Neuronal stem cell (in vitro differentiated cells): ENCODE measurements at regions not wholly inside any gene's neighbourhood (a gene's known extent, or its start where the extent isn't known, plus 50 kb on each side); places are given as distances from the start of the nearest gene placed in this dataset.

Source experiments
- DNase-seq: peaks from one replicate; pipeline ENCODE4 v3.0.0-alpha.2; 2013; ENCODE audit warnings: low spot score
- H2AFZ ChIP-seq: one replicate; pipeline ENCODE4 v1.6.1; 2013; ENCODE audit warnings: mild to moderate bottlenecking, low read length, inconsistent platforms
- H2AK5ac ChIP-seq: 2 replicates; pipeline ENCODE4 v1.6.1; 2013; ENCODE audit warnings: low read depth, mild to moderate bottlenecking, inconsistent platforms, low read length, moderate library complexity, mixed read lengths
- H2BK120ac ChIP-seq: 2 replicates; pipeline ENCODE4 v1.6.1; 2013; ENCODE audit warnings: low read depth, mild to moderate bottlenecking, inconsistent platforms, low read length, moderate library complexity, mixed read lengths
- H2BK12ac ChIP-seq: one replicate; pipeline ENCODE4 v1.6.1; 2013; ENCODE audit warnings: low read length, inconsistent platforms
- H2BK15ac ChIP-seq: 2 replicates; pipeline ENCODE4 v1.6.1; 2013; ENCODE audit warnings: mild to moderate bottlenecking, low read length, inconsistent platforms, mixed read lengths
- H2BK5ac ChIP-seq: one replicate; pipeline ENCODE4 v1.6.1; 2013; ENCODE audit warnings: inconsistent platforms, mild to moderate bottlenecking, low read length, moderate library complexity
- H3K14ac ChIP-seq: one replicate; pipeline ENCODE4 v1.6.1; 2013; ENCODE audit warnings: low read length, inconsistent platforms
- H3K18ac ChIP-seq: 2 replicates; pipeline ENCODE4 v1.6.1; 2013; ENCODE audit warnings: low read length, inconsistent platforms
- H3K23ac ChIP-seq: 2 replicates; pipeline ENCODE4 v1.6.1; 2013; ENCODE audit warnings: low read depth, mild to moderate bottlenecking, mixed read lengths, low read length, inconsistent platforms; ENCODE audit not compliant: poor library complexity
- H3K27ac ChIP-seq: replicated peaks from 3 replicates; pipeline ENCODE4 v1.5.1; 2013; ENCODE audit warnings: low read length, inconsistent platforms
- H3K27me3 ChIP-seq, 3 experiments: 2 replicates each; pipeline ENCODE4 v1.6.1; 2013; ENCODE audit warnings: low read length in 3 of 3, mild to moderate bottlenecking in 2 of 3, inconsistent platforms in 1 of 3, low read depth in 1 of 3, mixed read lengths in 1 of 3, moderate library complexity in 1 of 3; ENCODE audit not compliant: control insufficient read depth in 3 of 3, insufficient read depth in 3 of 3
- H3K36me3 ChIP-seq, 2 donors: replicated peaks in 1 of 2; 2 replicates each; pipeline ENCODE4 v1.6.1; 2013; ENCODE audit warnings: low read length in 2 of 2; ENCODE audit not compliant: control insufficient read depth in 2 of 2, insufficient read depth in 2 of 2
- H3K4ac ChIP-seq: 2 replicates; pipeline ENCODE4 v1.6.1; 2013; ENCODE audit warnings: inconsistent platforms, mild to moderate bottlenecking, low read length, moderate library complexity
- H3K4me1 ChIP-seq, 2 donors: 1 replicate in 1 of 2; 2 replicates in 1 of 2; pipeline ENCODE4 v1.6.1; 2013; ENCODE audit warnings: low read length in 2 of 2, low read depth in 1 of 2; ENCODE audit not compliant: control insufficient read depth in 2 of 2, insufficient read depth in 1 of 2
- H3K4me2 ChIP-seq: one replicate; pipeline ENCODE4 v1.6.1; 2013; ENCODE audit warnings: mild to moderate bottlenecking, low read length, inconsistent platforms; ENCODE audit not compliant: insufficient read depth, poor library complexity, severe bottlenecking
- H3K4me3 ChIP-seq, 2 donors: 2 replicates each; pipeline ENCODE4 v1.5.1; 2013; ENCODE audit warnings: low read length in 2 of 2, mild to moderate bottlenecking in 2 of 2, inconsistent platforms in 1 of 2, moderate library complexity in 1 of 2
- H3K79me1 ChIP-seq: one replicate; pipeline ENCODE4 v1.6.1; 2013; ENCODE audit warnings: low read depth, mild to moderate bottlenecking, inconsistent platforms, low read length, moderate library complexity
- H3K9ac ChIP-seq: one replicate; pipeline ENCODE4 v1.6.1; 2013; ENCODE audit warnings: mild to moderate bottlenecking, low read depth, low read length, inconsistent platforms; ENCODE audit not compliant: poor library complexity
- H3K9me3 ChIP-seq, 2 donors: replicated peaks in 1 of 2; 2 replicates each; pipeline versions ENCODE3 to v1.6.1; 2013; ENCODE audit warnings: low read length in 2 of 2, mild to moderate bottlenecking in 2 of 2, inconsistent platforms in 1 of 2, low read depth in 1 of 2, mixed read lengths in 1 of 2, moderate library complexity in 1 of 2; ENCODE audit not compliant: control insufficient read depth in 2 of 2, insufficient read depth in 1 of 2
- H4K8ac ChIP-seq: one replicate; pipeline ENCODE4 v1.6.1; 2013; ENCODE audit warnings: low read depth, mild to moderate bottlenecking, inconsistent platforms, low read length, moderate library complexity
- H4K91ac ChIP-seq: one replicate; pipeline ENCODE4 v1.6.1; 2013; ENCODE audit warnings: low read length, low read depth, mild to moderate bottlenecking, inconsistent platforms; ENCODE audit not compliant: poor library complexity
- WGBS, 2 donors: extraction: QIAGEN DNeasy Blood & Tissue Kit; methylation state at CpG; one replicate each; pipeline ENCODE4 v1.1.7; 2013; ENCODE audit warnings: missing lambda C conversion rate in 2 of 2, mixed read lengths in 1 of 2; ENCODE audit not compliant: insufficient read length in 2 of 2, insufficient replicate concordance in 1 of 2; ENCODE audit errors: extremely low coverage in 2 of 2; 5-methylcytosine and 5-hydroxymethylcytosine counted together

DNA sequence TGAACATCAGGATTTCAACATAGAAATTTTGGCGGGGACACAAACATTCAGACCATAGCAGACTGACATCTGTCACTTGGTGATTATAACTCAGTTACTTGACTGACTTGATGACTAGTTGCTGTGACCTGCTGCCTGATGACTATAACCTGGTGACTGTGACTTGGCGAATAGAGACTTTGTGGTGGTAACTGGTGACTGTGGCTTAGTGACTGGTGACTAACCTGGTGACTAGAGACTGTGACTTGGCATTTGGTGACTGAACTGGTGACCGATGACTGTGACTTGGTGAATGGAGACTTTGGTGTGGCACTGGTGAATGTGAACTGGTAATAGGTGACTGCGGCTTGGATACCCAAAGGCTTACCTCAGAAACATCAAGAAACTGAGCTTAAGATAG, 563.1 kb upstream of the FAM98A start:
- no peaks in the 10 kb centered on the region for H3K9me3 ChIP-seq
- H2BK15ac ChIP-seq = no peak overlapping the region
- no peaks in the 10 kb centered on the region for H3K36me3 ChIP-seq
- H3K9ac ChIP-seq = no peak overlapping the region
- no peak overlapping the region for H3K4ac ChIP-seq
- no peak overlapping the region for H3K27ac ChIP-seq
- no peaks in the 10 kb centered on the region for H3K27me3 ChIP-seq
- H3K23ac ChIP-seq = no peak overlapping the region
- H2BK120ac ChIP-seq = no peak overlapping the region
- no peak overlapping the region for H2BK5ac ChIP-seq
- DNase-seq = no peak
- no peaks in the 10 kb centered on the region for H3K79me1 ChIP-seq
- H2AFZ ChIP-seq = no peak overlapping the region
- no peak overlapping the region for H4K91ac ChIP-seq
- H4K8ac ChIP-seq = no peak overlapping the region
- H2AK5ac ChIP-seq = no peak overlapping the region
- no peak overlapping the region for H3K4me3 ChIP-seq
- no peak overlapping the region for H3K4me2 ChIP-seq
- H2BK12ac ChIP-seq = no peak overlapping the region
- no peaks in the 10 kb centered on the region for H3K4me1 ChIP-seq
- H3K14ac ChIP-seq = no peak overlapping the region
- H3K18ac ChIP-seq = no peak overlapping the region
- WGBS, 2 donors = no CpG with 5 or more reads among the region's 4 CpGs

- Histone ChIP-seq H3K27me3 (no peaks in the 10 kb centered on the region), H3K4me2 (no peak overlapping the region), H2BK5ac (no peak overlapping the region), H2BK15ac (no peak overlapping the region), H3K4me1 (no peaks in the 10 kb centered on the region), H2AFZ (no peak overlapping the region), H2BK120ac (no peak overlapping the region), H3K27ac (no peak overlapping the region), H3K4me3 (no peak overlapping the region), H2BK12ac (no peak overlapping the region), H3K18ac (no peak overlapping the region), H2AK5ac (no peak overlapping the region), H3K23ac (no peak overlapping the region), H3K14ac (no peak overlapping the region), H3K79me1 (no peaks in the 10 kb centered on the region), H3K9me3 (no peaks in the 10 kb centered on the region), H3K9ac (no peak overlapping the region), H4K91ac (no peak overlapping the region), H3K4ac (no peak overlapping the region), H4K8ac (no peak overlapping the region), H3K36me3 (no peaks in the 10 kb centered on the region)
- DNase-seq = no peak
- WGBS, 2 donors = no CpG with 5 or more reads among the region's 3 CpGs
These were observed 562.5 kb upstream of the FAM98A start for GRCh38 chr2:34161549-34161948.

- Histone ChIP-seq H3K4me1 (no peaks in the 10 kb centered on the region), H3K4ac (no peak overlapping the region), H3K23ac (no peak overlapping the region), H3K4me3 (no peak overlapping the region), H3K18ac (no peak overlapping the region), H3K36me3 (no peaks in the 10 kb centered on the region), H3K27me3 (no peaks in the 10 kb centered on the region), H2BK15ac (no peak overlapping the region), H3K9me3 (no peaks in the 10 kb centered on the region), H2BK5ac (no peak overlapping the region), H2AK5ac (no peak overlapping the region), H3K4me2 (no peak overlapping the region), H3K27ac (no peak overlapping the region), H3K14ac (no peak overlapping the region), H3K79me1 (no peaks in the 10 kb centered on the region), H4K8ac (no peak overlapping the region), H2BK12ac (no peak overlapping the region), H2AFZ (no peak overlapping the region), H3K9ac (no peak overlapping the region), H4K91ac (no peak overlapping the region), H2BK120ac (no peak overlapping the region)
- no peak for DNase-seq
- no CpG with 5 or more reads among the region's 2 CpGs for WGBS, 2 donors
These were observed 560.8 kb upstream of the FAM98A start for GRCh38 chr2:34159901-34160300.

GRCh38 chr2:34153484-34153883, 554.4 kb upstream of the FAM98A start:
- Histone ChIP-seq H3K18ac (no peak overlapping the region), H3K4me3 (no peak overlapping the region), H3K4ac (no peak overlapping the region), H2AK5ac (no peak overlapping the region), H3K27me3 (no peaks in the 10 kb centered on the region), H3K27ac (no peak overlapping the region), H2BK12ac (no peak overlapping the region), H2BK15ac (no peak overlapping the region), H3K14ac (no peak overlapping the region), H3K36me3 (no peaks in the 10 kb centered on the region), H4K91ac (no peak overlapping the region), H2BK5ac (no peak overlapping the region), H3K9ac (no peak overlapping the region), H2AFZ (no peak overlapping the region), H4K8ac (no peak overlapping the region), H3K23ac (no peak overlapping the region), H3K4me2 (no peak overlapping the region), H3K79me1 (no peaks in the 10 kb centered on the region), H2BK120ac (no peak overlapping the region), H3K4me1 (no peaks in the 10 kb centered on the region), H3K9me3 (no peaks in the 10 kb centered on the region)
- WGBS, 2 donors = no CpG with 5 or more reads among the region's 1 CpG
- no peak for DNase-seq
